ENCODE measurements at regions not wholly inside any gene's neighbourhood (a gene's known extent, or its start where the extent isn't known, plus 50 kb on each side); places are given as distances from the start of the nearest gene placed in this dataset.
"Not testable (repeated sequence)": the region's sequence is repeated elsewhere in the genome, so short reads cannot be mapped to it uniquely, and the experiment has no call there.

DNA sequence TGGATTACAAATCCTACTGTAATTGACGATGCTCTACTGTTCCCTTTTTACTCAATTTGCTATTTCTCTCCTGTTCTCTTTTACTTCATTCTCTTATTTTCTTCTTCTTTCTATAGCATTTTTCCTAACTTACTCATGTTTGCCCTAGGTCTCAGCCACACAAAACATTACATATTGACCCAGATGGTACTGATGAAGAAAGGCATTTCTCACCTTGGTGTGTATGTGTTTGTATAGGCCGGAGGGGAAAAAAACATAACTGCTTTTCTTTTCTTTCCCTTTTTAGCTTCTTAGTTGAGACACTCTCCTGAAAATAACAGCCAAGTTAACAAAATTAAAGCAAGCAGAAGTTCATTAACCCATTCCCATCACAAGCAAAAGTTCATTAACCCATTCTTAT, 1019.8 kb upstream of the CDH18 start:
- no peak for DNase-seq

DNA sequence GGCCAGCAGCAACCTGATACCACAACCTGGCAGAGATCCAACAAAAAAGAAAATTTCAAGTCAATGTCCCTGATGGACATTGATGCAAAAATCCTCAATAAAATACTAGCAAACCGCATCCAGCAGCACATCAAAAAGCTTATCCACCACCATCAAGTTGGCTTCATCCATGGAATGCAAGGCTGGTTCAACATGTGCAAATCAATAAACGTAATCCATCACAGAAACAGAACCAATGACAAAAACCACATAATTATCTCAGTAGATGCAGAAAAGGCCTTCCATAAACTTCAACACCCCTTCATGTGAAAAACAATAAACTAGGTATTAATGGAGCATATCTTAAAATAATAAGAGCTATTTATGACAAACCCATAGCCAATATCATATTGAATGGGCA, 1000.9 kb upstream of the CDH18 start:
- DNase-seq = not testable (repeated sequence)

DNA sequence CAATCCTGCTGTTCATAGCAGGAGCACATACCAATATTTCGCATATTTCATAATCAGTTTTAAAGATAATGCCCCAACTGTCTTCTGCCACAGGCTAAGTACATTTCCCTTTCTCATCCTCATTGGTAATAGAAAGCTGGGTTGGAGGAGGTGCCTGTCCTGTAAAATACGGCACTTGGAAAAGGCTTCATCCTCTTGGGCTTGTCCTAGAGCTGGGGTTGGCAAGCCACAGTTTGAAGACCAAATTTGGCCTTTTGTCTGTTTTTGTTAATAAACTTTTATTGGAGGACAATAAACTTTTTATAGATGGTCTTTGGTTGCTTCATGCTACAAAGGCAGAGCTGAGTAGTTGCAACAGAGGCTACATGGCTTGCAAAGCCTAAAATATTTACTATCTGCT, 997.8 kb upstream of the CDH18 start:
- no peak for DNase-seq

DNA sequence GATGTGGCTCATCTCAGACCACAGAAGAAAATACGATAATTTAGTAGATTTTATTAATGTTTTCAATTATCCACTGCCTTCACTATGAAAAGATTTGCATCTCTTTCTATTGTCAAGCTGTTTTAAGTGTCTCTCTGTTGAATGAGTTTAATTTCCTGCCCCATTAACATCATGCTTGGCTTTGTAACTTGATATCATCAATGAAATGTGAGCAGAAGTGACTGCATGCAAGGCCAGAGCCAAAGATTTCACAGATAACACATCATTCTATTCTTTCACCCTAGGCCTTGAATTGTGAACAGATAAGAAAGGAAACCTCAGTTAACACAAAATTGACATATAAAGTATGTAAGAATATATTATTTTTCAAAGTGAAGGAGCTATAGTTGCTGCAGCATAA, 986.4 kb upstream of the CDH18 start:
- DNase-seq = peak; percentile 94

DNA sequence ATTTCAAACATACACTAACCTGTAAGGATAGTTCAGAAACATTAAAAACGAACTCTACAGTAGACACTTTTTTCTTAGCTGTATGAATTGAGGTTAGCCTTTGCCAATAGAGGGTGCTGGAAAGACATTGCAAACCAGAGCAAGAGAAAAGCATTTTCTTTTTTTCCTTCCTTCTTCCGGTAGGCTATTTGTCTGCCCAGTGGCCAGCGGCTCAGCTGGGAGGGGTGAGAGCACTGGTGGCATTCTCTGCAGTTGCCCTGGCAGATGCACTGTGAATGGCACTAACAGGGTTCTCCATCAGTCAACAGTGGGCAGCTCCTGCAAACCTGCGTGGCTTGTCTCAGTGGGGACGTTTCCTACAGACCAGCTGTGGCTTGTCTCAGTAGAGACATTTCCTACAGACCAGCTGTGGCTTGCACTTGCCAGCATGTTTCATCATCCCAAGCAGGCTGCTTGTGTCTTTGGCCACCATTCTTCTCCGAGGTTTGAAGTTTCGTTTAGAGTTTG, 984.5 kb upstream of the CDH18 start:
- DNase-seq = peak; percentile 66

DNA sequence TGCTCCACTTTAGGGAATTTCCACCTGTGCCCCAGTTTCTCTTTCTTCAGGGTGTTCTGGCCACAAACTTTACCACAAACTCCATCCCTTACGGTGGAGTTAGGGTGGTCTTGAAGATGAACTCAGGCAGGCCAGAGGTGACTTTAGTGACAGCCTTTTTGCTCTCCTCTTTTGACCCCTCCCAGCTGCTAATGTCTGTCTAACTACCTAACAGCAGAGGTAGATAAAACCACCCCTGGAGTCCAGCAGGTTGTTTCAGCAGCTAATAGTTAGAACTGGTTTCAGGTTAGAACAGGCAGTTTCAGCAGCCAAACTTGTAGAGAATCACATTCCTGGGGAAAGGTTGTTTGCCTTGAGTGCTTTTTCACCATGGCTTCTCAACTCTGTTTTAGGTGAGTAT, 971.3 kb upstream of the CDH18 start:
- no peak for DNase-seq

DNA sequence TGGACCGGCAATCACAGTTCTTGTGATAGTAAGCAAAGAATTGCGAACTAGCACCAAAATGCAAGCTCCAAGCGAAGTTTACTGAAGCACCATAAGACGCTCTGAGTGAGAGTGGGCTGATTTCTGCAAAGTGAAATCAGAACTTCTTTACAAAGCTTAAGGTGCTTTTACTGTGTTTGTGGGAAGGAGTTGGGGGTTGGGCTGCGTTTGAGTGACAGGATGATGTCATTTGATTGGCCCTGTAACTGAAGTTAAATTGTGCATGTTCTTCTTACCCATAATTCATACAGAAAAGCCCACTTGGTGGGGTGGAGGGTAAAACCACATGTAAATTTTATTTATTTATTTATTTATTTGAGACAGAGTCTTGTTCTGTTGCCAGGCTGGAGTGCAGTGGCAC, 970.6 kb upstream of the CDH18 start:
- no peak for DNase-seq

DNA sequence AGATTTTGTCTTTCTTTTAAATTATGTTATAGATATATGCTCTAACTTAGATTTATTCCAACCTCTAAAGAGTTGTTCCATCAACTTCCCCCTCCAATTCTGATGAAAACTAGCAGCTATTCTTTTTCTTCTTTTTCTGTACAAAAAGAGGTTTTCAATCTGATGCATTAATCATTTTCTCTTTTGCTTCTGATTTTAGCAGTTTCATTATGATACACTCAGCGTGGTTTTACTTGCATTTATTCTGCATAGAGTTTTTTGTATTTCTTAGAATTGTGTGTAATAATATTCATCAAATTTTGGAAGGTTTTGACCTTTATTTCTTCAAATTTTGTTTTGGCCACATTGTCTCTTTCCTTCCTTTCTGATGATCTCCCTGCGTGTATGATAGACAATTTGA, 968.1 kb upstream of the CDH18 start:
- no peak for DNase-seq

DNA sequence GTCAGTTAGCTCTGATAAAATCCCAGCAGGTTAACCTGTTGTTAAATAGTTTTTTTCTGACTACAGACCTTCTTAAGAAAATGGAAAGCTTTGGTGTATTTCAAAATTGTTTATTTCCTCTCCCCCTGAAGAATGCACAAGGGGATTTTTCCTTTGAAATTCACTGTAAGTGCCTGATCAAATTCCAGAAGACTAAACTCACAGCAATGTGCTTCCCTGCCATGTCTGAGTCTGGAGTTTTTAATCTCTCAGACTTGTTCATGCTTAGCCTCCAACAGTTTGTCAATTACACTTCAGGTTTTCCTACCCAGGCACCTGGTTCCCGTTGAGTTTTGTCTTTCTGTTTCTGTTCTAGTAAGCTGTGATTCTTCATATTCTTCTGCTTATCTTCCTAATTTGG, 961.6 kb upstream of the CDH18 start:
- no peak for DNase-seq

DNA sequence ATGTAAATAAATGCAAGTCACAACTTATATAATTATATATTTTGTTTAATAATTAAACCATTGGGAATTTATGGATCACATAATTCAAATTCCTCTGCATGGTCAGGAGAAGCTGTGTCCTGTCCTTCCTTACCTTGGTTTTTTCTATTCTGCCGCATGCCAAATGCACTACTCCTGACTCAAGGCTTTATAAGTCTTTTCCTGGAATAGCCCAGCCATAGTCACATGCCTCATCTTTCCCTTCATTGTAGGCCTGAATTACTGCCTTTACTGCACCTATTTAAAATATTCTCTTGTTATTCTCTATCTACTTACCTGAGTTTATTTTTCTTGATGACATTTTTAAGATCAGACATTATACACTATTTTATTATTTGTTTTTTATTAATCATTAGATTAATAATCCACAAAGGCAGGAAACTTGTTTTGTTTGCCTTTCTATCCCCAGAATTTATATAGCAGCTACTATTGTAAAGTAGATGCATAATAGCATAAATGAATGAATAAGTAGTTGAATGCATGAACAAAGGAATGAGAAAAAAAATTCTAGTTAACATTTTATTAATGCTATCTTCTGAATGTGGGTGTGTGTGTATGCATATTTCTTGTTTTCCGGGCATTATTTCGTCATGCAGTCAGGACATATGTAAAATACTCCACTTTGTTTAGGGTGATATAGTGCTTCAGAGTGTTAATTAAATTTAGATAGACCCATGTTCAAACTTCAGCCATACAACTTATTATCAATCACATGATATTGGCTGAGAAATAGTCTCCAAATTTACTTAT, 955.4 kb upstream of the CDH18 start:
- DNase-seq = not testable (repeated sequence)

DNA sequence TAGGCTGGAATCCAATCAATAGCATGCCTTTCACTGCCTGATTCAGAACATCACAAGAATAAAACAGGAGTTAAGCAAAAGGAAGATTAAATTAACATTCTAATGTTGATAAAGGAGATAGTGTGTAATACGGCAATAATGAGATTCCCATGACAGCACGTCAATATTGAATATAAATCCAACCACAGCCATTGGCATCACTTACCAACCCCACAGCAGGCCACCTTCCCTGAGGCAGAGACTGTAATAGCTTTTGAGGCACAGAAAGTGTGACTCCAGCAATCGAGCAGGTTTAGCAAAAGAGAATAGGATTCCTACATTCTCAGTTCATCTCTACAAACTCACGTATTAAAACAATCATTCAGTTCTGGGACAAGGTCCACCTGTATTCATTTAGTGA, 954.6 kb upstream of the CDH18 start:
- not testable (repeated sequence) for DNase-seq

DNA sequence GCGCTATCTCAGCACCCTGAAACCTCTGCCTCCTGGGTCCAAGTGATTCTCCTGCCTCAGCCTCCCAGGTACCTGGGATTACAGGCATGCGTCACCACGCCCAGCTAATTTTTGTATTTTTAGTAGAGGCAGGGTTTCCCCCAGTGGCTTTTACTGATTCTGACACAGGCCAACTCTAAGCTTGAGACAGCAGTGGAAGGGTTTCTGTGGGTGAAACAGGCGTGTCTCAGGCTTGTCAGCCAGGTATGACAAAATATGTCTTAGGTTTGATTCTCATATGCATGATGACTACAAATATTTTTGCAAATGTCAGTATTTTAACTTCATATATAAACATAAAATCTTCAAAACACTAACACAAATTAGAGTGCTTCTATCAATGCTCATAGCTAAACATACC, 952.8 kb upstream of the CDH18 start:
- DNase-seq = not testable (repeated sequence)

DNA sequence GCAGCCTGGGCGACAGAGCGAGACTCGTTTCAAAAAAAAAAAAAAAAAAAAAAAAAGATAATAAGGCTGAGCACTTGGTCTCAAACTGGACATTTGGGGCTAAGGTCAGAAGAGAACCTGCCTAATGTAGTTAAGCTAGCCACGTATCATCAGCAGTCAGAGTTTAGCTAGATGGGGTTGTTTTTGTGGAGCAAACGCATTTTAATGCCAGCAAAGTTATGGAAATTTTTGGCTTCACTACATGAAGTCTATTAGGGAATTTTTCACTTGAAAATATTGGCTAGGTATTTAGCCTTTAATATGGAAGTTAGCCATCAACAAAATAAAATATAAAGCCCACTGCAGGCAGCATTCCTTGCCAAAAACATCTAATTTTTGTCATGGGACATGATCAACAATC, 902.9 kb upstream of the CDH18 start:
- not testable (repeated sequence) for DNase-seq

DNA sequence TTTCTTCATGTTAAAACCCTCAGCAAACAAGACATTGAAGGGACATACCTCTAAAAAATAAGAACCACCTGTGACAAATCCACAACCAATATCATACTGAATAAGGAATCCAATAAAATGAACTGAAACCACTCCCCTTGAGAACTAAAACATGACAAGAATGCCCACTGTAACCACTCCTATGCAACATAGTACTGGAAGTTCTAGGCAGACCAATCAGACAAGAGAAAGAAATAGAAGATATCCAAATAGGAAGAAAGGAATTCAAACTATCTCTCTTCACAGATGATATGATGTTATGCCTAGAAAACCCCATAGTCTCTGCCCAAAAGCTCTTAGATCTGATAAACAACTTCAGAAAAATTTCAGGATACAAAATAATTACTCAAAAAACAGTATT, 887.7 kb upstream of the CDH18 start:
- DNase-seq = not testable (repeated sequence)

DNA sequence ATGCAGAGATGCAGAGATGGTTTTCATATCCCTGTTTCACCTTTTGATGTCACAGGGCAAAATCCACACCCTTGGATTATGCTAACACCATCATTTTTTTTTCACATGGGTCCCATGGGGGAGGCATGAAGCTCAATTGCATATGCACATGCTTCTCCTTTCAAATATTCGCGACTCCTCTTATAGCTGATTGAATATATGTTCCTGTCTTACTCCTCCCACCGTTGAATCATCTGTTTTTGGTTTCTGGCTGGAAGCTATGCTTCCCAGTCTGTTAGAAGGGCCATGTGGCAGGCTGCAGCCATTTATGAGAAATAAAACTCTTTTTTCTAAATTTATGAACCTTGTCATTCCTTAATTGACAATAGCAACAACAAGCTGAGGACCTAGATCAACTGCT, 877.9 kb upstream of the CDH18 start:
- DNase-seq = peak; percentile 18

DNA sequence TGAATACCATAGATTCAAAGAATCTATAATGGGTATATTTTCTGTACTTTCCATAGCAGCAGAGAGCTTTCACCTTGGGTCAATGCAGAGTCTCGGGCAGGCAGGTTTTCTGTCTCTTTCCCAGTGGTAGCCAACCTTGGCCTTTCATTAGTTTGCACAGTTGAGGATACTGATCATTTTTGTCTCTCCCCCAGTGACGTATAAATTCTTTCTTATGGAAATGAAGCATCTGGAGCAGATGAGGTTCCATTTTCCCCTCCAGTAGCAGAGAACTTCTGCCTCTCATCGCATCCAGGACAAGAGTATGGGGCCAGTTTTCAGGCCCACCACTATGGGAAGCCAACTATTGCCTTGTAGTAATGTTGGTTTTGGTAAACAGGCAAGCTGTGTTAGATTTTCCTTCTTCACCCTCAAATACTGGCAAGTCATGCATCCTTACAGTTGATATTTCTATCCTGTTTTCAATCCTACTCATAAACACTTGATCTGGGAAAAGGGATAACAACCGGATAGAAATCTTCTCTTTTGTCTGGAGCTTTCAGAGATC, 845.2 kb upstream of the CDH18 start:
- no peak for DNase-seq

DNA sequence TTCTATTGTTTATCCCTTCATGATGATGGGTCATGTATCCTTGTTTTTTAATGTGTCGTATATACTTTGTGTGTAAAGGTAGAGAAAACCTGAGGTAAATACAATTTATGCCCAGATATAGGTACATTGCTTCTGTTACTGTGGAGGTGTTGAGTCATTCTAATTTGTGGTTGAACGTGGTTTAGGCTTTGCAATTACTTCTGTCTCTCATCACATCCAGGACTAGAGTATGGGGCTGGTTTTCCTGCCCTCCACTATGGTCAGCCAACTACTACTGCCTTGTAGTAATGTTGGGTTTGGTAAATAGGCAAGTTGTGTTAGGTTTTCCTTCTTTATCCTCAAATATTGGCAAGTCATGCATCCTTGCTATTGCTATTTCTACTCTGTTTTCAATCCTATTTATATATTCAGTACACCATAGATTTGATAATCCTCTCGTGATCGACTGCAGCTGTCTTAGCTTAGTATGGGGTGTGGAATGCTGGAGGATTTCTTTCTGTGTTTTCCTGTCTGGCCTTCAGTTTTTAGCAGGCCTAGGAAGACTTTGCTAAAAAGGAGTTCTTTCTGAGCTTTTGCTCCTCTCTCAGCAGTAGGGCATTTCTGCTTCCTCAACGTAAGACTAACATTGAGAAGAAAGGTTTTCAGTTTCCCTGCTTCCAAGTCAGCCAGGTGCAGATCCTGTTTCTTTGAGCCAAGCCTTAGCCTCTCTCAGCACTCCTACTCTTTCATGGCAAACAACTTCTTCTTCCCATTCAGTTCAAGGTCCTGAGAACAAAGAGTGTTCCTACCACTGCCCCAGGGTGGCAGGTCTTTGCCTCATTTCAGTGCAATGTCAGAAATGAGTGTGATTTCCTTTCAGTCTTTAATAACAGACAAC, 844.4 kb upstream of the CDH18 start:
- DNase-seq = no peak

DNA sequence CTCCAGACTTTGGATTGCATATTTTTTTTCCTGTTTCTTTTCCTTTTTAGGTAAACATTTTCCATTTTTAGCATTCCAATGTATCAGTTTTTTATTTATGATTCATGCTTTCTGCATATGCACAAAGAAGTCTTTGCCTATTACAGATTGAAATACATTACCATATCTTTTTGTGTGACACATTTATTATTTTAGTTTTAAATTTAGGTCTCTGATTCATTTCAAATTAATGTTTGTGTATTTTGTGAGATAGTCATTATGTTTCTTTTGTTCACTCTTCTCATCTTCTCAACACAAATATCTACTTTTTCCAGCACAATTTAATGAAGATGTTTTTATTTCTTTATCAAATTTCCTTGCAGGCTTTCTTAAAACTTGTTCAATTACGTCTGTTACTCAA, 838.0 kb upstream of the CDH18 start:
- DNase-seq = not testable (repeated sequence)

DNA sequence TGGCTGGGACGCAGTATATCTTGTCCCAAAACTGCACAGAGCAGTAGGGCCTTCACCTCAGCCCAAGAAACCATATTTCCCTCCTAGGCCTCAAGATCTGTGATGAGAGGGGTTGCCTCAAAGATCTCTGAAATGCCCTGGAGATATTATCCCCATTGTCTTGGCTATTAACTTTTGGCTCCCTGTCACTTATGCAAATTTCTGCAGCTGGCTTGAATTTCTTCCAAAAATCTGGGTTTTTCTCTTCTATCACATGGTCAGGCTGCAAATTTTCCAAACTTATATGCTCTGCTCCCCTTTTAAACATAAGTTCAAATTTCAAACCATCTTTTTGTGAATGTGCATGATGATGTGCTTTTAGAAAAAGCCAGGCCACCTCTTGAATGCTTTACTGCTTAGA, 809.2 kb upstream of the CDH18 start:
- DNase-seq = not testable (repeated sequence)

DNA sequence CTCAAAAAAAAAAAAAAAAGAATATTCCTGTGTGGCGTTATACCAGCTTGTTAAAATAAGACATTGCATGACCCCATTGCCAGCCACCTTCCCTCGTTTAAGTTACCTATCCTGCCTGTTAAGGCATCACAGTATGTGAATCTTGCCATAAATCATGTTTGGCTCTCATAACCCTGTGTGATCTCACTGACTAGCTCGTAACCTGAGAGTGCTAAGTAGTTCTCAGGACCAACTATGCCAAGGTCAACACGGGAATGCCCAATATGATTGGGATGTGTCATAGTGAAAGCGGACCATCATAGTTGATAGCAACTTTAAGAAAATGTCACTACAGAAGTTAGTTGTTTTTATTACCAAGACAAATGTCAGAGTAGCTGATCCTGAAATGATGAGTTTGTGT, 796.8 kb upstream of the CDH18 start:
- DNase-seq = not testable (repeated sequence)

DNA sequence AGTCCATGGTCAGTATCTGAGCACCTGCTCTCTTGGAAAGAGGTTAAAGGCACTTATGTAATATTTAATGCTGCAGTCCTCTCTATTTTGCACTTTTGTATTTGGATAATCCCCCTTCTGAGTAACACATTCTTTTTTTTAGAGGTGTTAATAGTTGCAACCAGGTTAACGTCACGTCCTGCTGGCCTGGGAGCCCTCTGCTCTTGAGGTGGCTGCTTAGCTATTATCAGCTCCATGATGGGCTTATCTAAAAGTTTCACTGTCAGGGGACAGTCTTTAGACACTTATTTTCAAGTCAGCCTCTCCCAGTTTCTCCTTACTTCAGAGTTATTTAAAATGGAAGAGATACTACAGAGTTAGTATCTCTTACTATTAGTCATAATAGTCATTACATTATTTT, 795.5 kb upstream of the CDH18 start:
- not testable (repeated sequence) for DNase-seq

DNA sequence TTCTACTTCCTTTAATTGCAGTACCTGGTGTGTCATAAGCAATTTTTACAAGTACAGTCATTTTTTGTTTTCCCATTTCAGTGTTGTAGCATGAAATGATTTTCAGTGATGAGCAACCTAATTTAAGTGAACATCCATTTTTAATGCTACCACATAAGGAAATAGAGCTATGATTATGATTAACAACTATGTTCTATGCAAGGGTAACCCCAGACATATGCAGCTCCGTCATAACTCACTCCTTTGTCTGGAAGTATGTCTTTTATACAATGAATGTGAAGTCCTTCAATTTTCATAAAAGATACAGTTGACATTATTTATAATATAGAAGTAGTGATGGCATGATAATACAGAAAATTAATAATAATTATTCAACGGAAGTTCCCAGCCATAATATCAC, 783.3 kb upstream of the CDH18 start:
- not testable (repeated sequence) for DNase-seq

DNA sequence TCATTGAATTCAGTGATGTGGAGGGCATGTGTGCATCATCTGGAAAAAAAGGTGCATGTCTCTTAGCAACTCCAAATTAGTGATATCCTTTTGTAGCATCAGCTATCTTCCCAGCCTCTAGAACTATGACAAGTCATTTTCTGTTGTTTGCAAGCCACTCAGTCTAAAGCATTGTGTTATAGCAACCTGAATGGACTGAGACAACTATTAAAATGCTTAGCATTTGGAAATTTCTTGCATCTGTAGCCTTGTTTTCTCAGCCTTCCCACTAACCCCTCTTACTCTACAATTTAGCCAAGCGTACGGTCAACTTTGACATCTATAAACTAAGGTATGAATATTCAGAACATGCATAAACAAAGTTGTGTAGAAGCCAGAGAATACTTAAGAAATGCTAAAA, 777.1 kb upstream of the CDH18 start:
- not testable (repeated sequence) for DNase-seq

DNA sequence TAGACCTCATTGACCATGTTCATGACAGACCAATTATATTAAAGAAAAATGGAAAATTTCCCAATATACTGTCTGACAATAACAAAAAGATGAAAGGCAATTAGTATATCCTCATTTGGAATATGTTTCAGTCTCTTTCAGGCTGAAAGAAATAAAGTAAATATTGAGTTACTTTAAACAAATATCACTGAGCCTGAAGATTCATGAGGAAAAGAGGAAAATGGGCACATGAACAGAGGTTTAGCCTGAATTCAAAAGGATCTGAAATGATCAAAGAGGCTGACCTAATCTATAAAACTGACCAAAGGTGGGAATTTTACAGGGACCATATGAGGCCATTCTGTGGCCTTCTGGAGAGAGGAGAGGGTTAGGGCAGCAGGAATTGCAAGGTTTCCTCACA, 771.5 kb upstream of the CDH18 start:
- DNase-seq = not testable (repeated sequence)

Measured in NCI-H2171 treated with DMSO at 0.1 percent for 48 hours (cell line).